HG02852 (cell line): ENCODE measurements at regions not wholly inside any gene's neighbourhood (a gene's known extent, or its start where the extent isn't known, plus 50 kb on each side); places are given as distances from the start of the nearest gene placed in this dataset.
"Not testable (repeated sequence)": the region's sequence is repeated elsewhere in the genome, so short reads cannot be mapped to it uniquely, and the experiment has no call there.

Experiments
- ATAC-seq: cut with Tn5 transposase; IDR thresholded peaks from one replicate; pipeline ENCODE4 v1.9.1; 2021; ENCODE audit warnings: mild to moderate bottlenecking, moderate library complexity; ENCODE audit not compliant: unreplicated experiment

GRCh38 chr16:21422824-21423223 lies 144.7 kb upstream of the CRYM start:
- ATAC-seq, result not testable (repeated sequence)

- ATAC-seq, result not testable (repeated sequence)
Observed at GRCh38 chr16:21404699-21405098, 126.6 kb upstream of the CRYM start.

GRCh38 chr16:21397866-21398265 lies 119.8 kb upstream of the CRYM start:
- ATAC-seq, result not testable (repeated sequence)

GRCh38 chr16:21396545-21396944 lies 118.5 kb upstream of the CRYM start:
- ATAC-seq, result not testable (repeated sequence)

GRCh38 chr16:21390634-21391033 lies 112.5 kb upstream of the CRYM start:
- ATAC-seq, result not testable (repeated sequence)

DNA sequence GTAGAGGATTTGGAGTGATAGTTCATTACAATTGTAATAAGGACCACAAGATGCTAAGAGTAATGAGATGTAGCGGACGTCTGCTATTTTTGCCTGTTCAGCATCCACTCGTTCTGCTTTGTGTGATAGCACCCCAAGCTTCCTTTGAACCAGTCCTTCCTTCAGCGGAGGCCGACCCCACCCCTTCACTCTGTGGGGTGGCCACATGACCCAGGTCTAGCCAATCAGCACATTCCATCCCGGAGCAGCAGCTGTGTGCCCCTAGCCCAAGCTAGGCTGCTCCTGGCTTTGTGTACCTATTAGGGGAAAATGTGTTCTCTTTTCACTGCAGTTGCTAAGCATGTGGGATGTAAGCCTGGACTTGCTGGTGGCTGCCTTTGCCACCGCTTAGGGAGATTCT lies 111.8 kb upstream of the CRYM start:
- ATAC-seq, result not testable (repeated sequence)

DNA sequence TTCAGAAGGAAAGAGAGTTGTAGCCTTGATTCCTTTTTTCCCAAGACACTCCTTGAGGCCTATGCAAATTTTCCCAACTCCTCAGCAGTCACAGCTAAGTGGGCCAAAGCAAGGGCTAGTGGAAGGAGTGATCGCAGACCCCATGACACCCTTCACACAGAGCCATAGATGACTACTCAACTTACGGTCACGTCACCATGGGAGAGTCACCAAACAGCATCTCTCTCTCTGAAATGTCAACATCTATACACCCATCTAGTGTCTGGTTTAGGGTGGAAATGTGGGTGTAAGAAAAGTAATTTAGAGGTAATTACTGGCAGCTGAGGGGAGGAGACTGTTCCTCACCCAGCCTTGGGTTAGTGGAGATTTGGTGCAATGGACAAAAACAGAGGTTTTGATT lies 109.7 kb upstream of the CRYM start:
- not testable (repeated sequence) for ATAC-seq

- ATAC-seq, result not testable (repeated sequence)
Observed at GRCh38 chr16:21386201-21386915, 108.3 kb upstream of the CRYM start.

GRCh38 chr16:21383682-21384081 lies 105.6 kb upstream of the CRYM start:
- not testable (repeated sequence) for ATAC-seq

DNA sequence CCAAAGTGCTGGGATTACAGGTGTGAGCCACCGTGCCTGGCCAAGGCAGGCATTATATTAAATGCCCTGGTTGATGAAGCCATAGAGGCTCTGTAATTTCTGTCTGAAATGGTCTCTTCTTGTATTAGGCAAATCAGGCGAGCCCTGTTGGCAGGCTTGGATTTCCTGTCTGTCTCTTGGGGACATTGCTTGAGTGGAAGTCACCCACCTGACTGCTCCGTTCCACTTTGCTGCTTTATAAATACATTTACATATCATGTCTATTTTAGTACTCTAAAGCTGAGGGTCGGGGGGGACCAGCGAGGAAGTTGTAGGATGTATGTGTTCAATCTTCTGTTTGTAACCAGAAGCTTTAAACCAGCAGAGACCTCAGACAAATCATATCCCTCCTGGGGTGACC lies 101.6 kb upstream of the CRYM start:
- ATAC-seq, result not testable (repeated sequence)

DNA sequence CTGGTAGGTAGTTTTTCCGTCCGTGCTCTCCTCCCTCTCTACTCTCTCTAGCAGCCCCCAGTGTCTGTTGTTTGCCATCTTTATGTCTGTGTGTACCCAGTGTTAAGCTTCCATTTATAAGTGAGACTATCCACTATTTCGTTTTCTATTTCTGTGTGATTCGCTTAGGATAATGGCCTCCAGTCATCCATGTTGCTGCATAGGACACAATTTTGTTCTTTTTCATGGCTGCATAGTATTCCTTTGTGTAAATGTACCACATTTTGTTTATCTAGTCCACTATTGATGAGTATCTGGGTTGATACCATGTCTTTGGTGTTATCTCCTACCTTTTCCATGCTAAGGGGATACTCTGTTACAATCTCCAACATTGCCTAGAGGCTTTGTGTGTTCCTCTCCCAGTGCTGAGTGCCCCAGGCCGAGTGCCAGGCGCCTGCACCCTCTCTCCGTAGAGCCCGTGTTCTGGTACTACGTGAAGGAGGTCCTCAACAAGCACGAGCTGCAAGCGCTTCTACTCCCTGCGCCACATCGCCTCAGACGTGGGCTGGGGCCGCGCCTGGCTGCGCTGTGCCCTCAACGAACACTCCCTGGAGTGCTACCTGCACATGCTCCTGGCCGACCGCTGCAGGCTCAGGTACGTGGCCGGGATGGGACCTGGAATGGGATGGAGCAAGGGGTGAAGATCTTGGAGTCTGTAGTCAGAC lies 98.3 kb upstream of the CRYM start:
- not testable (repeated sequence) for ATAC-seq

GRCh38 chr16:21375334-21375733 lies 97.2 kb upstream of the CRYM start:
- not testable (repeated sequence) for ATAC-seq

GRCh38 chr16:21373454-21373853 lies 95.4 kb upstream of the CRYM start:
- ATAC-seq, result not testable (repeated sequence)

DNA sequence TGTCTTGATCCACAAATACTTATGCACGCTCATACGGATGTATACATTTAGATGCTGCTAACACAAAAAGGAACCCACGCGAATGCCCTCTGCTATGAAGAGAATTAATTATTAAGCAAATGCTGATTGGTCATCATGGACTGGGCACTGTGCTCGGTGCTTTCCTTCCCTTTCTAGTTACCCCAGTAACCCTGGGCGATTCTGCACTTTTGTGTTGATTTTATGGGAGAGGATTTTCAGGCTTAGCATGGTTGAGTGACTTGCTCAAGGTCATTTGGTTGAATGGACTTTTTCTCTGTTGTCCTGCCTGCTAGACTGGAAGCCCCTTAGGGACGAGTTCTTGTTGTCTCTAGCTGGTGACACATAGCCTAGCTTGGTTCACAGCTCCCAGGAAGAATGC lies 94.8 kb upstream of the CRYM start:
- not testable (repeated sequence) for ATAC-seq

- ATAC-seq, result not testable (repeated sequence)
Observed at GRCh38 chr16:21372162-21372835, 94.2 kb upstream of the CRYM start.

GRCh38 chr16:21370791-21371190 lies 92.7 kb upstream of the CRYM start:
- ATAC-seq, result not testable (repeated sequence)

DNA sequence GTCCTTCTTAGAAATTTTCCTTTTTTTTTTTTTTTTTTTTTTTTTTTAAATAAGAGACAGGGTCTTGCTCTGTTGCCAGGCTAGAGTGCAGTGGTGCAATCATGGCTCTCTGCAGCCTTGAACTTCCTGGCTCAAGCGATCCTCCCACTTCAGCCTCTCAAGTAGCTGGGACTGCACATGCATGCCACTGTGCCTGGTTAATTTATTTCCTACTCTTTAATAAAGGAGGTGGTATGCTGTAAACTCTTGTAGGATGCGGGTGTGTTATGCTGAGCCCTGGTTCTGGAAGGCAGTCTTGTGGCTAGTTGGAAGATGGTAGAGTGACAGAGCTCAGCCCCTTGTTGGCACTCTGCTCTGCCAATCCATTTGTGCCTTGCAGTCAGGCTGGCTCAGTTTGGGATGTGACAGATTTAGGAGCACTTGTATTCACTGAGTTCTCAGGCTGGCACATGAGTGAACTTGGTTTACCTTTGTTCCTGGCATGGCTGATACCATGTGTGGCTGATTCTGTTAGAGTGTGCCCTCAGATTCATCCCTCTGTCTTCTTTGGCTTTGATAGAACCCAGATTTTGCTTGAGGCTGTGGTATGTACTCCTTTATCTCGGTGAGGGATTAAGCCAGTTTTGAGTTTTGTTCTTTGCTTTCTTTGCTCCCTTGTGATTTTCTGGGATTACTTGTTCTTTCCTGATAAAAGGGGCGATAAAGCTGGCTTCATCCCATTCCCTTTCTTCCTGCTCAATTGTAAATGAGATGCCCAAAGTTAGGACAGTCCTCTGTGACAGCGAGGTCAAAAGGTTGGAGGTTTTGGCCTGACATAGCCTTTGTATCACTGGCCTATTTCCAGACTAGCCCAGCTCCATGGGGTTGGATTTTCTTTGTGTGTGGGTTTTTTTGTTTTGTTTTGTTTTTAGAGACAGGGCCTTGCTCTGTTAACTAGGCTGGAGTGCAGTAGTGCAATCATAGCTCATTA lies 91.2 kb upstream of the CRYM start:
- ATAC-seq, result not testable (repeated sequence)

GRCh38 chr16:21367733-21368421 lies 89.8 kb upstream of the CRYM start:
- ATAC-seq, result not testable (repeated sequence)

DNA sequence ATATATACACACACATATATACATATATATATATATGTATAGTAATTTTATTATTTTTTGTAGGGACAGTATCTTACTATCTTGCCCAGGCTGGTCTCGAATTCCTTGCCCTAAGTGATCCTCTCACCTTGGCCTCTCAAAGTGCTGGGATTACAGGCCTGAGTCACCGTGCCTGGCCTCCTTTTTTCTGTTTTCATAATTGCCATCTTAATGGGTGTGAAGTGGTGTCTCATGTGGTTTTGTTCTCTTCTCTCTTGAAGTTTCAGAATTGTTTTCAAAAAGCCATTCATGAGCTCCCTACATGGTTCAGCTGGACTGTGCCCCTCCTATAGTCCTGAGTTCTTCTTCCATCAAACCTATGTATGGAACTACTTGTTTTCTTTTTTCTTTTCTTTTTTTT lies 88.9 kb upstream of the CRYM start:
- ATAC-seq, result not testable (repeated sequence)

- not testable (repeated sequence) for ATAC-seq
Observed at GRCh38 chr16:21365541-21365940, 87.5 kb upstream of the CRYM start.
